Right lobe of liver (tissue), 6 donors: ENCODE measurements at regions not wholly inside any gene's neighbourhood (a gene's known extent, or its start where the extent isn't known, plus 50 kb on each side); places are given as distances from the start of the nearest gene placed in this dataset.

Experiments used
- ATAC-seq, 4 donors: fragments of 200-7000 bp; cut with Tn5 transposase; one replicate each; pipeline ENCODE4 v1.9.1; 2020; ENCODE audit warnings: mild to moderate bottlenecking in 4 of 4, moderate library complexity in 4 of 4
- DNase-seq, 3 donors: peaks; one replicate each; pipeline ENCODE4 v3.0.0-alpha.2; 2020
- H3K27ac ChIP-seq, 3 donors: fragments of 200-600 bp; one replicate each; pipeline ENCODE4 v1.8.0; 2022
- H3K27me3 ChIP-seq, 2 donors: fragments of 200-600 bp; one replicate each; pipeline ENCODE4 v1.8.0; 2022
- H3K36me3 ChIP-seq, 4 donors: fragments of 200-600 bp; sonication (generic) in 1 of 4; one replicate each; pipeline versions ENCODE4 v1.5.1 to v1.8.0; 2017 to 2022; ENCODE audit warnings: control low read depth in 1 of 4
- H3K4me1 ChIP-seq, 4 donors: fragments of 200-600 bp; sonication (generic) in 1 of 4; one replicate each; pipeline versions ENCODE4 v1.5.1 to v1.8.0; 2017 to 2022; ENCODE audit warnings: control low read depth in 1 of 4
- H3K4me3 ChIP-seq, 3 donors: fragments of 200-600 bp; one replicate each; pipeline ENCODE4 v1.8.0; 2022
- H3K9me3 ChIP-seq, 4 donors: fragments of 200-600 bp; sonication (generic) in 1 of 4; one replicate each; pipeline versions ENCODE4 v1.5.1 to v1.8.0; 2017 to 2022; ENCODE audit warnings: control low read depth in 1 of 4
- CTCF ChIP-seq, 4 donors: fragments of 200-600 bp in 3 of 4; fragments of 450-650 bp in 1 of 4; IDR thresholded peaks; one replicate each; pipeline versions ENCODE4 v1.5.1 to v1.8.0; 2016 to 2022; ENCODE audit warnings: antibody characterized with exemption in 4 of 4, mild to moderate bottlenecking in 2 of 4
- POLR2A ChIP-seq: fragments of 450-650 bp; IDR thresholded peaks from one replicate; pipeline ENCODE4 v1.6.1; 2017; ENCODE audit warnings: antibody characterized with exemption, mild to moderate bottlenecking
- WGBS: methylation state at CpG from one replicate; pipeline ENCODE4 v1.1.6; 2018; ENCODE audit warnings: low coverage, low lambda C conversion rate; ENCODE audit not compliant: insufficient coverage; ENCODE audit errors: missing lambda C conversion rate; 5-methylcytosine and 5-hydroxymethylcytosine counted together
- intact Hi-C, 2 donors: fragments of 100-400 bp; cut with DNase I; formaldehyde crosslinking; loops; one replicate each; pipeline versions ENCODE4 v1.11.2 to v1.14.1; 2022
- donor health status: DM: no; HTN: yes; CAD: no.
- donor health status: DM: no; HTN: no; CAD: no.
- donor health status: DM: no; HTN: no; CAD: no.
- donor health status: DM: no; HTN: yes; CAD: no.
- donor health status: DM: no; HTN: yes; CAD: no.

GRCh38 chr5:29822521-29822920 is 1371.0 kb upstream of the CDH6 start:
- H3K36me3 ChIP-seq: no peaks in the 10 kb centered on the region
- H3K9me3 ChIP-seq: no peaks in the 10 kb centered on the region
- H3K4me3 ChIP-seq: no peak overlapping the region
- DNase-seq (no peak), ATAC-seq (no peak)
- no peaks in the 10 kb centered on the region for H3K4me1 ChIP-seq
- intact Hi-C loops: no loop called here
- H3K27me3 ChIP-seq: no peaks in the 10 kb centered on the region
- 41% methylated on average over 4 of the region's 4 CpGs for WGBS
- TF ChIP-seq CTCF (IDR thresholded peaks at IDR 0.05) (no peak), POLR2A (no peak)
- no peak overlapping the region for H3K27ac ChIP-seq

GRCh38 chr5:29811914-29812679 is 1381.4 kb upstream of the CDH6 start:
- H3K27ac ChIP-seq: no peak overlapping the region
- H3K4me1 ChIP-seq: no peaks in the 10 kb centered on the region
- H3K27me3 ChIP-seq: no peaks in the 10 kb centered on the region
- DNase-seq: no peak
- TF ChIP-seq CTCF (IDR thresholded peaks at IDR 0.05) (no peak), POLR2A (no peak)
- WGBS: 65% methylated on average over 2 of the region's 2 CpGs
- no peaks in the 10 kb centered on the region for H3K36me3 ChIP-seq
- H3K4me3 ChIP-seq: no peak overlapping the region
- intact Hi-C loops: no loop called here
- no peaks in the 10 kb centered on the region for H3K9me3 ChIP-seq
- no peak for ATAC-seq

- Histone ChIP-seq H3K9me3 (no peaks in the 10 kb centered on the region), H3K4me1 (peaks cover 0 to 2% (median 0%) of the 10 kb centered on the region in 4 donors), H3K36me3 (no peaks in the 10 kb centered on the region), H3K27me3 (no peaks in the 10 kb centered on the region), H3K27ac (no peak overlapping the region), H3K4me3 (no peak overlapping the region)
- no peak for ATAC-seq
- intact Hi-C loops: no loop called here
- no peak for DNase-seq
- no peak for TF ChIP-seq CTCF (IDR thresholded peaks at IDR 0.05)
- TF ChIP-seq POLR2A: no peak
- WGBS: 75% methylated on average over 3 of the region's 3 CpGs
These were observed 1387.7 kb upstream of the CDH6 start for GRCh38 chr5:29805804-29806203.

- H3K36me3 ChIP-seq: no peaks in the 10 kb centered on the region
- 6% methylated on average over 4 of the region's 5 CpGs for WGBS
- TF ChIP-seq POLR2A (no peak), CTCF (IDR thresholded peaks at IDR 0.05) (no peak)
- peaks cover 0 to 9% (median 0%) of the 10 kb centered on the region in 4 donors for H3K4me1 ChIP-seq
- H3K9me3 ChIP-seq: no peaks in the 10 kb centered on the region
- no peak overlapping the region for H3K4me3 ChIP-seq
- peak in 3 of 4 donors; percentile 47 to 79 (median 58) for ATAC-seq
- no peak overlapping the region for H3K27ac ChIP-seq
- no peaks in the 10 kb centered on the region for H3K27me3 ChIP-seq
- DNase-seq: no peak
- intact Hi-C loops: no loop called here
These were observed 1392.7 kb upstream of the CDH6 start for GRCh38 chr5:29800752-29801151.
